ENCODE measurements at regions not wholly inside any gene's neighbourhood (a gene's known extent, or its start where the extent isn't known, plus 50 kb on each side); places are given as distances from the start of the nearest gene placed in this dataset.
"Not testable (repeated sequence)": the region's sequence is repeated elsewhere in the genome, so short reads cannot be mapped to it uniquely, and the experiment has no call there.

DNA sequence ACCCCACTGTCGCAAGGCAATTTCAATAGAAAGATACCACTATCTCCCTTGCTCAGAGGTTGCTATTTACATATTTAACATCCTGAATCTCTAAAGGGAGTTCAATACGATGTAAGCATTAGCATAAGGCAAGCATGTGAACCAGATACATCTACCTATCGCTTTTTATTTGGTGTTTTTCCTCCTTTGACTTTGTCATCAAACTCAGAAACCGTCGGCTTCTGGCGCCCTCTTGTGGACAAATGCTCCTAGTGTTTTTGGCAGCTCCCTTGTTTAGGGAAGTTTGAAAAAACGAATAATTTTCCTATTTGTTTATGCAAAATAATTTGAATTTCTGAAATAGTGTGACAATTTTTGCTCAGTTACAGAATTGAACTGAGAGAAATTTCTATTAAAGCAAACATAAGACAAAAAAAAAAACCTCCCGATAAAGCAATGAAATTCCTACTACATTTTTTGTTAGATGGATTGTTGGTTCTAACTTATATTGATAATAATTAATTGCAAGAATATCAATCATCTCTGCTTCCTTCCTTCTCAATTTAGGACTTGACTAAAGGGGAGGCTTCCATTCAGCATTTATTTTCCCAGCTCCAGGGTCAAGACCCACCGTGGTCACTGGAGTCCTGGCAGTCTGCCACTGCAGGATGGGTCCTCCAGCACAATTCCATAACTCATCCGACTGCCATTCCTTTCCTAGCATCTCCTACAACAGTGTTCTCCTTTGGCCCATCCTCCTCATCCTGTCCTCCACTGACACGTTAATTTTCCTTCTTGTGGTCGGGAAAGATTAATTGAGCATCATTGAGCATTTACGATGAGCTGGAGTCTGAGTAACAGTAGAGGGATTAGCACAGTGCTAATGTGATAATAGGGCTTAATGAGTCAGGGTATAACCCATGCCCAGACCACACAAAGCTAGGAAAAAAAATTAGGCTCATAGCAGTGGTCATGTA, 131.8 kb upstream of the CHD1 start:
- Histone ChIP-seq H3K36me3 (ENCODE audit: insufficient read depth, low read length) (no peaks in the 10 kb centered on the region), H3K4me3 (peak overlapping the region; percentile 44), H3K27ac (no peak overlapping the region), H3K9me3 (ENCODE audit: low read depth, low read length) (no peaks in the 10 kb centered on the region), H3K9ac (ENCODE audit: insufficient read length) (no peak overlapping the region)
- DNase-seq (ENCODE audit: low read depth, low spot score): peak; percentile 48
- TF ChIP-seq EZH2 (IDR thresholded peaks at IDR 0.05) (no peak), POLR2AphosphoS5 (IDR thresholded peaks at IDR 0.05; ENCODE audit: borderline replicate concordance, low read depth, low read length) (no peak), FOXP2 (optimal IDR thresholded peaks at IDR 0.05; ENCODE audit: control extremely low read depth, extremely low read length, insufficient read depth) (no peak)

- no peak for DNase-seq (ENCODE audit: low read depth, low spot score)
- no peaks in the 10 kb centered on the region for H3K36me3 ChIP-seq (ENCODE audit: insufficient read depth, low read length)
- no peak overlapping the region for H3K9ac ChIP-seq (ENCODE audit: insufficient read length)
- no peaks in the 10 kb centered on the region for H3K9me3 ChIP-seq (ENCODE audit: low read depth, low read length)
- TF ChIP-seq POLR2AphosphoS5 (IDR thresholded peaks at IDR 0.05; ENCODE audit: borderline replicate concordance, low read depth, low read length): no peak
- H3K27ac ChIP-seq: no peak overlapping the region
- no peak overlapping the region for H3K4me3 ChIP-seq
Observed at GRCh38 chr5:99059685-99060084, 130.9 kb upstream of the CHD1 start.

DNA sequence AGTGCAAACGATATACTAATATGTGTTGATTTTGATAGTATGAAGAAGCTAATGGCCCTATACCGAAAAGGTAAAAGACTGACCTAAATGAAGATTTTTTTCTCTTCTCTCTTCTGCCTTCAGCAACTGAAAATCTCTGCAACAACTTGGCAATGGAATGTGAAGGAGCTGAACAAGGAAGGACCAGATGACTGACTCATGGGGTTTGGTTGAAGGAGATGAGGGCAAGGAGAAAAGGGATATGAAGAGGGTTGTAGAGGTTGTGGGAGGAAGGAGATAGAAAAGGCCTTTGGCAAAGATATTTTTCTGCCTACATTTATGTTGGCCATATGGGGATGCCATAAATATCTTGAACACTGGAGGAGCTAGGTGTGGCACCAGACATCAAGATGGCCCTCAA, 129.7 kb upstream of the CHD1 start:
- Histone ChIP-seq H3K9me3 (ENCODE audit: low read depth, low read length) (no peaks in the 10 kb centered on the region), H3K27ac (no peak overlapping the region), H3K4me3 (no peak overlapping the region), H3K36me3 (ENCODE audit: insufficient read depth, low read length) (no peaks in the 10 kb centered on the region), H3K9ac (ENCODE audit: insufficient read length) (no peak overlapping the region)
- TF ChIP-seq FOXP2 (optimal IDR thresholded peaks at IDR 0.05; ENCODE audit: control extremely low read depth, extremely low read length, insufficient read depth): no peak
- DNase-seq (ENCODE audit: low read depth, low spot score): no peak

- no peak for DNase-seq (ENCODE audit: low read depth, low spot score)
- Histone ChIP-seq H3K9ac (ENCODE audit: insufficient read length) (no peak overlapping the region), H3K9me3 (ENCODE audit: low read depth, low read length) (no peaks in the 10 kb centered on the region), H3K27ac (no peak overlapping the region), H3K4me3 (no peak overlapping the region), H3K36me3 (ENCODE audit: insufficient read depth, low read length) (no peaks in the 10 kb centered on the region)
- no peak for TF ChIP-seq FOXP2 (optimal IDR thresholded peaks at IDR 0.05; ENCODE audit: control extremely low read depth, extremely low read length, insufficient read depth)
- no peak for TF ChIP-seq EZH2 (IDR thresholded peaks at IDR 0.05)
- TF ChIP-seq POLR2AphosphoS5 (IDR thresholded peaks at IDR 0.05; ENCODE audit: borderline replicate concordance, low read depth, low read length): no peak
Observed at GRCh38 chr5:99054972-99055371, 126.2 kb upstream of the CHD1 start.

DNA sequence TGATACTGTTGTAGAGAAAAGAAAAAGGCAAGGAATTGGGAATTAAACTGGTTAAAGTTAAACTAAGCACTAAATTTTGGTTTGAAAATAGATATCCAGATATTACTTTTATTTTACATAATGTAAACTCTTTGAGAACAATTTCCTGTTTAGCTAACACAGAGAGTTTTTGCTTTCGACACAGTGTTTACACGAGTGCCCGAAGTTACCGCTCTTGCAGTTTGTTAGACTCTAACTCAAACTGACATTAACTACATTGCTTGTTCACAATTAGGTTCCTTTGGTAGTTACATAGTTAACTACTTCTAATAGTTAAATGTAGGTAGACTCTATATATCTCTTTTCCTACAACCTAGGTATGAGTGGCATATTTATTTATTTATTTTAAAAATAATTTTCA, 117.1 kb upstream of the CHD1 start:
- no peak overlapping the region for H3K9ac ChIP-seq (ENCODE audit: insufficient read length)
- no peaks in the 10 kb centered on the region for H3K36me3 ChIP-seq (ENCODE audit: insufficient read depth, low read length)
- no peak overlapping the region for H3K27ac ChIP-seq
- H3K4me3 ChIP-seq: no peak overlapping the region
- TF ChIP-seq FOXP2 (optimal IDR thresholded peaks at IDR 0.05; ENCODE audit: control extremely low read depth, extremely low read length, insufficient read depth) (no peak), POLR2AphosphoS5 (IDR thresholded peaks at IDR 0.05; ENCODE audit: borderline replicate concordance, low read depth, low read length) (no peak), EZH2 (IDR thresholded peaks at IDR 0.05) (no peak)
- H3K9me3 ChIP-seq (ENCODE audit: low read depth, low read length): no peaks in the 10 kb centered on the region
- no peak for DNase-seq (ENCODE audit: low read depth, low spot score)

- H3K9ac ChIP-seq (ENCODE audit: insufficient read length); H3K27ac ChIP-seq; H3K9me3 ChIP-seq (ENCODE audit: low read depth, low read length); DNase-seq (ENCODE audit: low read depth, low spot score); H3K36me3 ChIP-seq (ENCODE audit: insufficient read depth, low read length); H3K4me3 ChIP-seq: not testable (repeated sequence)
Observed at GRCh38 chr5:99043257-99043656, 114.5 kb upstream of the CHD1 start.

DNA sequence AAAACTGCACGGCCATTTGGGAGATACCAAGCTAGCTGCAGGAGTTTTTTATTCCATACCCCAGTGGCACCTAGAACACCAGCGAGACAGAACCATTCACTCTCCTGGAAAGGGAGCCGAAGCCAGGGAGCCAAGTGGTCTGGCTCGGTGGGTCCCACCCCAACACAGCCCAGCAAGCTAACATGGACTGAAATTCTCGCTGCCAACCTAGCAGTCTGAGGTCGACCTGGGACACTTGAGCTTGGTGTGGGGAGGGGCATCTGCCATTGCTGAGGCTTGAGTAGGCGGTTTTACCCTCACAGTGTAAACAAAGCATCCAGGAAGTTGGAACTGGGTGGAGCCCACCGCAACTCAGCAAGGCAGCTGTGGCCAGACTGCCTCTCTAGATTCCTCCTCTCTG, 108.9 kb upstream of the CHD1 start:
- DNase-seq (ENCODE audit: low read depth, low spot score): no peak
- no peaks in the 10 kb centered on the region for H3K9me3 ChIP-seq (ENCODE audit: low read depth, low read length)
- H3K36me3 ChIP-seq (ENCODE audit: insufficient read depth, low read length): no peaks in the 10 kb centered on the region
- no peak overlapping the region for H3K9ac ChIP-seq (ENCODE audit: insufficient read length)
- no peak overlapping the region for H3K4me3 ChIP-seq
- TF ChIP-seq EZH2 (IDR thresholded peaks at IDR 0.05) (no peak), POLR2AphosphoS5 (IDR thresholded peaks at IDR 0.05; ENCODE audit: borderline replicate concordance, low read depth, low read length) (no peak), FOXP2 (optimal IDR thresholded peaks at IDR 0.05; ENCODE audit: control extremely low read depth, extremely low read length, insufficient read depth) (no peak)
- H3K27ac ChIP-seq: no peak overlapping the region

- no peak for DNase-seq (ENCODE audit: low read depth, low spot score)
- Histone ChIP-seq H3K4me3 (no peak overlapping the region), H3K27ac (no peak overlapping the region), H3K9ac (ENCODE audit: insufficient read length) (no peak overlapping the region), H3K36me3 (ENCODE audit: insufficient read depth, low read length) (no peaks in the 10 kb centered on the region), H3K9me3 (ENCODE audit: low read depth, low read length) (no peaks in the 10 kb centered on the region)
- no peak for TF ChIP-seq FOXP2 (optimal IDR thresholded peaks at IDR 0.05; ENCODE audit: control extremely low read depth, extremely low read length, insufficient read depth)
- no peak for TF ChIP-seq EZH2 (IDR thresholded peaks at IDR 0.05)
Observed at GRCh38 chr5:99035942-99036341, 107.1 kb upstream of the CHD1 start.

DNA sequence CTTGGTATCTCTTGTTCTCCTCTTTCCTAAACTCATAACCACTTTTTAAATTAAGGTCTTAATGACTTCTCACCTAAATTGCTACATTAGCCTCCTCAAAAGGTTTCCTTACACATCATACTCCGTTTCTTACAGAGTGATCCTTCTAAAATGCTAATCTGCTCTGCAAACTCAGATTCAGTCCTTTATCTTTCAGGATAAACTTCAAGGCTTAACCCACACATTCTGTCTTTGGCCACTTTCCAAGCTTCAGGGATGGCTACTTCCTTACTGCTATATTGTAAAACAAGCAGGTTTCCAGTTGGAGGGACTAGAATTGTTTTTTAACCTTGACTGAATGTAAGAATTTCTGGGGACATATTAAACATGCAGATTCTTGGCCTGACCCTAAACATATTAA, 105.5 kb upstream of the CHD1 start:
- no peaks in the 10 kb centered on the region for H3K9me3 ChIP-seq (ENCODE audit: low read depth, low read length)
- DNase-seq (ENCODE audit: low read depth, low spot score): no peak
- TF ChIP-seq FOXP2 (optimal IDR thresholded peaks at IDR 0.05; ENCODE audit: control extremely low read depth, extremely low read length, insufficient read depth) (no peak), EZH2 (IDR thresholded peaks at IDR 0.05) (no peak), POLR2AphosphoS5 (IDR thresholded peaks at IDR 0.05; ENCODE audit: borderline replicate concordance, low read depth, low read length) (no peak)

More for the DNA sequence above, 105.5 kb upstream of the CHD1 start:
- Histone ChIP-seq H3K9ac (ENCODE audit: insufficient read length) (no peak overlapping the region), H3K4me3 (no peak overlapping the region), H3K36me3 (ENCODE audit: insufficient read depth, low read length) (no peaks in the 10 kb centered on the region), H3K27ac (no peak overlapping the region)
